Adrenal gland (tissue), 9 donors: ENCODE measurements at regions not wholly inside any gene's neighbourhood (a gene's known extent, or its start where the extent isn't known, plus 50 kb on each side); places are given as distances from the start of the nearest gene placed in this dataset.
A peak's percentile ranks its signal among the peaks of the same experiment; 100 is the strongest.

Experiments
- DNase-seq, 7 donors: peaks; one replicate each; pipeline ENCODE4 v3.0.0-alpha.2; 2019 to 2020
- H3K27ac ChIP-seq, 5 donors: fragments of 200-600 bp; sonication (generic) in 4 of 5; 1 replicate in 3 of 5; 2 replicates in 2 of 5; pipeline versions ENCODE4 v1.5.1 to v1.8.0; 2016 to 2020; ENCODE audit warnings: mild to moderate bottlenecking in 1 of 5
- H3K27me3 ChIP-seq: fragments of 200-600 bp; 2 replicates; pipeline ENCODE4 v1.8.0; 2021
- H3K36me3 ChIP-seq, 2 donors: fragments of 200-600 bp; replicated peaks in 1 of 2; 1 replicate in 1 of 2; 2 replicates in 1 of 2; pipeline versions ENCODE4 v1.5.1 to v1.8.0; 2018 to 2022
- H3K4me1 ChIP-seq, 2 donors: fragments of 200-600 bp; replicated peaks in 1 of 2; 1 replicate in 1 of 2; 2 replicates in 1 of 2; pipeline versions ENCODE4 v1.5.1 to v1.8.0; 2018 to 2021
- H3K4me3 ChIP-seq, 4 donors: fragments of 200-600 bp; sonication (generic) in 3 of 4; one replicate each; pipeline ENCODE4 v1.5.1; 2016 to 2018
- H3K9me3 ChIP-seq, 3 donors: fragments of 200-600 bp; sonication (generic) in 1 of 3; replicated peaks in 1 of 3; 1 replicate in 2 of 3; 2 replicates in 1 of 3; pipeline versions ENCODE4 v1.5.1 to v1.8.0; 2016 to 2021
- CTCF ChIP-seq, 6 experiments: fragments of 450-650 bp in 4 of 6; fragments of 200-600 bp in 2 of 6; sonication (generic) in 1 of 6; IDR thresholded peaks; 1 replicate in 5 of 6; 2 replicates in 1 of 6; pipeline versions ENCODE4 v1.5.1 to v1.8.0; 2016 to 2021; ENCODE audit warnings: antibody characterized with exemption in 6 of 6, mild to moderate bottlenecking in 2 of 6, moderate library complexity in 1 of 6
- POLR2A ChIP-seq, 2 donors: fragments of 450-650 bp; IDR thresholded peaks; one replicate each; pipeline ENCODE4 v1.6.1; 2017; ENCODE audit warnings: antibody characterized with exemption in 2 of 2, mild to moderate bottlenecking in 2 of 2, moderate library complexity in 1 of 2
- WGBS, 4 donors: extraction: QIAGEN DNeasy Blood & Tissue Kit in 2 of 4; methylation state at CpG; one replicate each; pipeline versions ENCODE4 v1.1.5 to v1.1.7; 2013 to 2017; 5-methylcytosine and 5-hydroxymethylcytosine counted together
- intact Hi-C, 2 donors: fragments of 100-400 bp; cut with DNase I; formaldehyde crosslinking; loops; one replicate each; pipeline versions ENCODE4 v1.14.1 to v1.15.0; 2022 to 2023
- donor health status: healthy with polysubstance abuse.
- donor health status: Bipolar disorder and iron deficiency.
- donor health status: DM: yes; HTN: yes; CAD: no.
- donor health status: DM: no; HTN: no; CAD: no.
- donor health status: DM: no; HTN: no; CAD: no.

GRCh38 chr1:57959531-57960241 is 535.8 kb upstream of the DAB1 start:
- H3K36me3 ChIP-seq, result no peaks in the 10 kb centered on the region
- no peaks in the 10 kb centered on the region for H3K4me1 ChIP-seq
- no peak overlapping the region for H3K4me3 ChIP-seq
- no peaks in the 10 kb centered on the region for H3K27me3 ChIP-seq
- TF ChIP-seq CTCF (IDR thresholded peaks at IDR 0.05), result no peak
- TF ChIP-seq POLR2A (IDR thresholded peaks at IDR 0.05), result no peak
- WGBS, 4 donors, result 54 to 71% (median 62%) methylated on average over 8 of the region's 8 CpGs
- DNase-seq, result peak in 1 of 7 donors; percentile 51
- intact Hi-C loops, result no loop called here
- H3K27ac ChIP-seq, result no peak overlapping the region
- H3K9me3 ChIP-seq, result no peaks in the 10 kb centered on the region

DNA sequence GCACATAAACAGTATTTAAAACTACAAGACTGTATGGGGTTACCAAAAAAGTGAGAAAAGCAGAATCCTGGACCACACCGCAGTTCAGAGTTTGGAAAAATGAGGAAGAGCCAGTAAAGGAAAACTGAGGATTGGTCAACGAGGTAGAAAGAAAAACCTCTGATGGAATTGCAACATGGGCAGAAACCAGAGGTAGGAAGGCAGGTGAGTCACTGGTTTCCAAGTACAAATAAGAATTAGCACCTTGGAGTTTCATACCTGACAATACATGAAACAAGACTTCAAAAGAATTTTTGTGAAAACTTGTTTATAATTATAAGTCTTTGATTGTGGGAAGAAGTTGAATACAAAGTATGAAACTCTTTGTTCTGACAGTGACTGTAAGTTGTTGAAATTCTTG is 533.7 kb upstream of the DAB1 start:
- intact Hi-C loops, result no loop called here
- WGBS, 4 donors, result 72 to 89% (median 78%) methylated on average over 2 of the region's 2 CpGs
- H3K4me1 ChIP-seq, result no peaks in the 10 kb centered on the region
- H3K27ac ChIP-seq, result no peak overlapping the region
- no peaks in the 10 kb centered on the region for H3K36me3 ChIP-seq
- DNase-seq, result no peak
- TF ChIP-seq POLR2A (IDR thresholded peaks at IDR 0.05) (no peak), CTCF (IDR thresholded peaks at IDR 0.05) (no peak)
- H3K4me3 ChIP-seq, result no peak overlapping the region
- no peaks in the 10 kb centered on the region for H3K9me3 ChIP-seq
- H3K27me3 ChIP-seq, result no peaks in the 10 kb centered on the region

GRCh38 chr1:57951390-57951789 is 527.5 kb upstream of the DAB1 start:
- Histone ChIP-seq H3K27ac (no peak overlapping the region), H3K4me1 (no peaks in the 10 kb centered on the region), H3K4me3 (no peak overlapping the region), H3K36me3 (no peaks in the 10 kb centered on the region), H3K9me3 (no peaks in the 10 kb centered on the region), H3K27me3 (no peaks in the 10 kb centered on the region)
- WGBS, 4 donors, result 43 to 68% (median 60%) methylated on average over 4 of the region's 4 CpGs
- intact Hi-C loops, result no loop called here
- no peak for DNase-seq
- TF ChIP-seq POLR2A (IDR thresholded peaks at IDR 0.05) (no peak), CTCF (IDR thresholded peaks at IDR 0.05) (no peak)

DNA sequence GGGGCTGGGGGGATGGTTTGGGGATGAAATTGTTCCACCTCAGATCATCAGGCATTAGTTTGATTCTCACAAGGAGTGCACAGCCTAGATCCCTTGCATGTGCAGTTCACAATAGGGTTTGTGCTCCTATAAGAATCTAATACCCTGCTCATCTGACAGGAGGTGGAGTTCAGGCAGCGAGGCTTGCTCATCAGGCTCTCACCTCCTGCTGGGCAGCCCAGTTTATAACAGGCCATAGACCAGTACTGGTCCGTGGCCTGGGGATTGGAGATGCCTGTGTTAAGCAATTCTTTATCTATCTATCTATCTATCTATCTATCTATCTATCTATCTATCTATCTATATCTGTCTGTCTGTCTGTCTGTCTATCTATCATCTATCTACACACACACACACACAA is 525.3 kb upstream of the DAB1 start:
- TF ChIP-seq POLR2A (IDR thresholded peaks at IDR 0.05) (no peak), CTCF (IDR thresholded peaks at IDR 0.05) (no peak)
- no peak for DNase-seq
- 69 to 87% (median 77%) methylated on average over 2 of the region's 2 CpGs for WGBS, 4 donors
- intact Hi-C loops, result no loop called here
- H3K36me3 ChIP-seq, result no peaks in the 10 kb centered on the region
- H3K4me3 ChIP-seq, result no peak overlapping the region
- no peak overlapping the region for H3K27ac ChIP-seq
- H3K27me3 ChIP-seq, result no peaks in the 10 kb centered on the region
- H3K9me3 ChIP-seq, result no peaks in the 10 kb centered on the region
- no peaks in the 10 kb centered on the region for H3K4me1 ChIP-seq
